Endodermal cell (in vitro differentiated cells): ENCODE measurements at regions not wholly inside any gene's neighbourhood (a gene's known extent, or its start where the extent isn't known, plus 50 kb on each side); places are given as distances from the start of the nearest gene placed in this dataset.

Experiments used
- DNase-seq: peaks from one replicate; pipeline ENCODE4 v3.0.0-alpha.2; 2017
- H3K27ac ChIP-seq: 2 replicates; pipeline ENCODE4 v1.5.1; 2013; ENCODE audit warnings: mild to moderate bottlenecking, low read depth, low read length, moderate library complexity
- H3K27me3 ChIP-seq: 2 replicates; pipeline ENCODE4 v1.6.1; 2013; ENCODE audit warnings: mild to moderate bottlenecking, low read length, moderate library complexity; ENCODE audit not compliant: insufficient read depth, control insufficient read depth, poor library complexity, severe bottlenecking
- H3K36me3 ChIP-seq: 2 replicates; pipeline ENCODE4 v1.7.0; 2013; ENCODE audit warnings: mild to moderate bottlenecking, low read length, moderate library complexity; ENCODE audit not compliant: control insufficient read depth, insufficient read depth
- H3K4me1 ChIP-seq: one replicate; pipeline ENCODE4 v1.7.0; 2013; ENCODE audit warnings: low read length; ENCODE audit not compliant: control insufficient read depth, insufficient read depth
- H3K4me3 ChIP-seq: 2 replicates; pipeline ENCODE4 v1.5.1; 2013; ENCODE audit warnings: mild to moderate bottlenecking, low read length, moderate library complexity
- H3K9ac ChIP-seq: 2 replicates; pipeline ENCODE4 v1.6.1; 2013; ENCODE audit warnings: mild to moderate bottlenecking, low read length, moderate library complexity; ENCODE audit not compliant: poor library complexity, severe bottlenecking; ENCODE audit errors: extremely low read depth
- H3K9me3 ChIP-seq: 2 replicates; pipeline ENCODE4 v1.6.1; 2013; ENCODE audit warnings: mild to moderate bottlenecking, low read length, moderate library complexity; ENCODE audit not compliant: control insufficient read depth
- H3K27ac Mint-ChIP-seq: 2 replicates; pipeline ENCODE4 v1.8.0; 2020; ENCODE audit warnings: mixed read lengths
- H3K27me3 Mint-ChIP-seq: 2 replicates; pipeline ENCODE4 v1.8.0; 2021; ENCODE audit warnings: mild to moderate bottlenecking, mixed read lengths; ENCODE audit not compliant: insufficient read depth
- H3K36me3 Mint-ChIP-seq: 2 replicates; pipeline ENCODE4 v1.8.0; 2020; ENCODE audit warnings: low read depth, mixed read lengths
- H3K4me1 Mint-ChIP-seq: 2 replicates; pipeline ENCODE4 v1.8.0; 2020; ENCODE audit warnings: mixed read lengths
- H3K4me3 Mint-ChIP-seq: 2 replicates; pipeline ENCODE4 v1.8.0; 2020; ENCODE audit warnings: mild to moderate bottlenecking, moderate library complexity, mixed read lengths
- H3K9me3 Mint-ChIP-seq: 2 replicates; pipeline ENCODE4 v1.8.0; 2020; ENCODE audit warnings: mild to moderate bottlenecking, mixed read lengths
- WGBS, 2 experiments: methylation state at CpG; one replicate each; pipeline versions ENCODE4 v1.1.5 to v1.1.7; 2013; ENCODE audit warnings: missing lambda C conversion rate in 2 of 2, mixed read lengths in 1 of 2; ENCODE audit not compliant: insufficient coverage in 1 of 2, insufficient read length in 1 of 2; 5-methylcytosine and 5-hydroxymethylcytosine counted together
- TF ChIP-seq, protein P1 (sequence below): fragments of 200-600 bp; sonication (generic); conservative IDR thresholded peaks from 2 replicates; pipeline ENCODE4 v1.5.0; 2021; ENCODE audit warnings: antibody characterized with exemption, mild to moderate bottlenecking

DNA sequence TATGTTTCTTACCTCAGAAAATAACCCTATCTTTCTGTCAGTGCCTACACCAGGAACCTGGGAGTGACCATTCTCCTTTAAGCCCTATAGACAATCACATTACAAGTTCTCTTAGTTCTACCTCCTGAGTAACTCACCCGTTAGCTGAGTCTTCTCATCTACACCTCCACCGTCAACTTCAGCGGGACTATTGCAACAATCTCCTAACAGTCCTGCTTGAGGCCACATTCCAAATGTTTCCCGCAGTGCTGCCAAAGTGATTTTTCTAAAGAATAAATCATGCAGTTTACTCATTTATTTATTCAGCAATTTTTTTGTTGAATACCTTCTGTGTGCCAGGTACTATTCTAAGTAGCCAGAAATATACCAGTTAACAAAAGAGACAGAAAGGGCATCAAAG lies 285.0 kb upstream of the GRIP1 start:
- Histone ChIP-seq H3K4me1 (no peaks in the 10 kb centered on the region), H3K9me3 (no peaks in the 10 kb centered on the region), H3K27ac (no peak overlapping the region), H3K9ac (no peak overlapping the region), H3K4me3 (no peak overlapping the region), H3K36me3 (no peaks in the 10 kb centered on the region), H3K27me3 (no peaks in the 10 kb centered on the region)
- H3K4me3 Mint-ChIP-seq = no peak overlapping the region
- WGBS, 2 experiments = 90 to 100% methylated on average over 3 to 4 of the region's 4 CpGs
- TF ChIP-seq, protein P1, sequence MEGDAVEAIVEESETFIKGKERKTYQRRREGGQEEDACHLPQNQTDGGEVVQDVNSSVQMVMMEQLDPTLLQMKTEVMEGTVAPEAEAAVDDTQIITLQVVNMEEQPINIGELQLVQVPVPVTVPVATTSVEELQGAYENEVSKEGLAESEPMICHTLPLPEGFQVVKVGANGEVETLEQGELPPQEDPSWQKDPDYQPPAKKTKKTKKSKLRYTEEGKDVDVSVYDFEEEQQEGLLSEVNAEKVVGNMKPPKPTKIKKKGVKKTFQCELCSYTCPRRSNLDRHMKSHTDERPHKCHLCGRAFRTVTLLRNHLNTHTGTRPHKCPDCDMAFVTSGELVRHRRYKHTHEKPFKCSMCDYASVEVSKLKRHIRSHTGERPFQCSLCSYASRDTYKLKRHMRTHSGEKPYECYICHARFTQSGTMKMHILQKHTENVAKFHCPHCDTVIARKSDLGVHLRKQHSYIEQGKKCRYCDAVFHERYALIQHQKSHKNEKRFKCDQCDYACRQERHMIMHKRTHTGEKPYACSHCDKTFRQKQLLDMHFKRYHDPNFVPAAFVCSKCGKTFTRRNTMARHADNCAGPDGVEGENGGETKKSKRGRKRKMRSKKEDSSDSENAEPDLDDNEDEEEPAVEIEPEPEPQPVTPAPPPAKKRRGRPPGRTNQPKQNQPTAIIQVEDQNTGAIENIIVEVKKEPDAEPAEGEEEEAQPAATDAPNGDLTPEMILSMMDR = no peak
- DNase-seq = no peak
- no peaks in the 10 kb centered on the region for H3K9me3 Mint-ChIP-seq
- H3K27ac Mint-ChIP-seq = no peak overlapping the region
- no peaks in the 10 kb centered on the region for H3K27me3 Mint-ChIP-seq
- H3K4me1 Mint-ChIP-seq = peaks cover 7% of the 10 kb centered on the region
- no peaks in the 10 kb centered on the region for H3K36me3 Mint-ChIP-seq

DNA sequence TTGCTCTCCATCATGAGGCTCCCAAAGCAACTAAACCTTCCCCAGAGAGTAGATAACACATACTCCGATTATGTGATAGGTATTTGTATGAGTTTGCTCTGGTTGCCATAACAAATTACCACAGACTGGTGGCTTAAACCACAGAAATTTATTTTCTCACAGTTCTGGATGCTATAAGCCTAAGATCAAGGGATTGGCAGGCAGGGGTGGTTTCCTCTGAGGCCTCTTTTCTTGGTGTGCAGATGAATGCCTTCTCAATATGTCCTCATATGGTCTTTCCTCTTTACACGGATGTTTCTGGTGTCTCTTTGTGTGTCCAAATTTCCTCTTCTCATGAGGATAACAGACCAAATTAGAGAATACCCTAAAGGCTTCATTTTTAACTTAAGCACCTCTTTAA lies 285.8 kb upstream of the GRIP1 start:
- Mint-ChIP-seq H3K27me3 (no peaks in the 10 kb centered on the region), H3K36me3 (no peaks in the 10 kb centered on the region), H3K4me3 (no peak overlapping the region), H3K4me1 (peaks cover 7% of the 10 kb centered on the region), H3K9me3 (no peaks in the 10 kb centered on the region), H3K27ac (no peak overlapping the region)
- WGBS, 2 experiments = 80% methylated on average over 1 of the region's 2 CpGs; no CpG with 5 or more reads in 1 of the 2 experiments
- no peak for DNase-seq
- Histone ChIP-seq H3K27ac (no peak overlapping the region), H3K4me3 (no peak overlapping the region), H3K4me1 (no peaks in the 10 kb centered on the region), H3K9ac (no peak overlapping the region), H3K27me3 (no peaks in the 10 kb centered on the region), H3K9me3 (no peaks in the 10 kb centered on the region), H3K36me3 (no peaks in the 10 kb centered on the region)
- TF ChIP-seq, protein P1 = no peak

DNA sequence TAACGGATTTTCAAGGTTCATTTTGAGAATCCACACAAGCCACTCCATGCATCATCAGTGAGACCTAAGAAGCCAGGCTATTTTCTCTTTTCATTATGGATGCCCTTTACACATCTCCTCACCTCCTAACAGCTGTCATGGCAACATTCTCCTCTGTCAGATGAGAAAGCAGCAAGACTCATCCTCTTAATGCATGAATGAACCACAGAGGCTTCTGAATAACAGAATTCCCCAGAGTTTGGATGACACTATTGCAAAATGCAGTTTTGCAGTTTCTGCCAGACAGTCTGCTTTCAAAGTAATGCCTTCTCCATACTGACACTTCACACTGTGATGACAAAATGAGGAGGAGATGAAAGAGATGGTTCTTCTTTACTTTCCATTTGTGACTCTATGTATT lies 286.7 kb upstream of the GRIP1 start:
- H3K4me1 Mint-ChIP-seq = peaks cover 6% of the 10 kb centered on the region
- H3K36me3 Mint-ChIP-seq = no peaks in the 10 kb centered on the region
- Histone ChIP-seq H3K27ac (peak overlapping the region; percentile 28), H3K9ac (no peak overlapping the region), H3K9me3 (no peaks in the 10 kb centered on the region), H3K4me3 (no peak overlapping the region), H3K27me3 (no peaks in the 10 kb centered on the region), H3K4me1 (no peaks in the 10 kb centered on the region), H3K36me3 (no peaks in the 10 kb centered on the region)
- H3K4me3 Mint-ChIP-seq = no peak overlapping the region
- no peaks in the 10 kb centered on the region for H3K9me3 Mint-ChIP-seq
- TF ChIP-seq, protein P1 = no peak
- WGBS, 2 experiments = 80% methylated on average over 1 of the region's 1 CpG; no CpG with 5 or more reads in 1 of the 2 experiments
- no peak for DNase-seq
- H3K27me3 Mint-ChIP-seq = no peaks in the 10 kb centered on the region
- no peak overlapping the region for H3K27ac Mint-ChIP-seq
